OCI-LY1 (cell line): ENCODE measurements at regions not wholly inside any gene's neighbourhood (a gene's known extent, or its start where the extent isn't known, plus 50 kb on each side); places are given as distances from the start of the nearest gene placed in this dataset.

Source experiments
- H2AFZ ChIP-seq: fragments of 200-600 bp; sonication (generic), shearing (Covaris generic); 2 replicates; pipeline ENCODE4 v1.6.0; 2014; ENCODE audit warnings: antibody characterized with exemption, mild to moderate bottlenecking, low read length
- H3F3A ChIP-seq: fragments of 200-600 bp; sonication (generic), shearing (Covaris generic); 2 replicates; pipeline ENCODE4 v1.6.0; 2014; ENCODE audit warnings: mild to moderate bottlenecking, antibody characterized with exemption, low read length, moderate library complexity; ENCODE audit not compliant: insufficient read depth
- H3K27ac ChIP-seq: fragments of 200-600 bp; sonication (generic); 2 replicates; pipeline ENCODE4 v1.5.1; 2014; ENCODE audit warnings: low read length, mixed run types, mild to moderate bottlenecking, low read depth; ENCODE audit not compliant: poor library complexity, severe bottlenecking
- H3K27me3 ChIP-seq: fragments of 200-600 bp; sonication (generic); 2 replicates; pipeline ENCODE4 v1.6.0; 2014; ENCODE audit warnings: antibody characterized with exemption, mild to moderate bottlenecking, low read length, moderate library complexity; ENCODE audit not compliant: insufficient read depth
- H3K36me3 ChIP-seq: fragments of 200-600 bp; sonication (generic); 2 replicates; pipeline ENCODE4 v1.6.1; 2014; ENCODE audit warnings: mild to moderate bottlenecking, antibody characterized with exemption, low read length, moderate library complexity, mixed read lengths; ENCODE audit not compliant: insufficient read depth
- H3K4me1 ChIP-seq: fragments of 200-600 bp; sonication (generic); 2 replicates; pipeline ENCODE4 v1.5.1; 2014; ENCODE audit warnings: mild to moderate bottlenecking, low read length, moderate library complexity; ENCODE audit not compliant: insufficient read depth, severe bottlenecking
- H3K4me2 ChIP-seq: fragments of 200-600 bp; sonication (generic), shearing (Covaris generic); 2 replicates; pipeline ENCODE4 v1.6.1; 2014; ENCODE audit warnings: low read length
- H3K4me3 ChIP-seq: fragments of 200-600 bp; sonication (generic); 2 replicates; pipeline ENCODE4 v1.5.1; 2014; ENCODE audit warnings: low read length, low read depth, mild to moderate bottlenecking, mixed read lengths; ENCODE audit not compliant: poor library complexity, severe bottlenecking
- H3K79me2 ChIP-seq: fragments of 200-600 bp; shearing (Covaris generic); 2 replicates; pipeline ENCODE4 v1.6.1; 2016; ENCODE audit warnings: mixed run types, low read length, mixed read lengths; ENCODE audit not compliant: insufficient read depth
- H3K9ac ChIP-seq: fragments of 200-600 bp; sonication (generic), shearing (Covaris generic); 2 replicates; pipeline ENCODE4 v1.6.1; 2014; ENCODE audit warnings: mild to moderate bottlenecking, low read length, mixed read lengths
- H3K9me2 ChIP-seq: fragments of 200-600 bp; sonication (generic), shearing (Covaris generic); 2 replicates; pipeline ENCODE4 v1.6.1; 2014; ENCODE audit warnings: low read depth, mild to moderate bottlenecking, low read length, mixed read lengths
- H3K9me3 ChIP-seq: fragments of 200-600 bp; shearing (Covaris generic); 2 replicates; pipeline ENCODE4 v1.6.1; 2014; ENCODE audit warnings: low read length, mixed read lengths
- H4K20me1 ChIP-seq: fragments of 200-600 bp; sonication (generic), shearing (Covaris generic); 2 replicates; pipeline ENCODE4 v1.6.0; 2016; ENCODE audit warnings: mild to moderate bottlenecking, low read length; ENCODE audit not compliant: insufficient read depth
- EZH2 ChIP-seq: fragments of 200-600 bp; sonication (generic), shearing (Covaris generic); IDR thresholded peaks from 2 replicates; pipeline ENCODE4 v1.8.0; 2017; ENCODE audit warnings: borderline replicate concordance, mixed run types, mild to moderate bottlenecking, antibody characterized with exemption, low read length, moderate library complexity, mixed read lengths
- TF ChIP-seq, protein P1 (sequence below): fragments of 200-600 bp; sonication (generic), shearing (Covaris generic); IDR thresholded peaks from 2 replicates; pipeline ENCODE4 v1.5.1; 2017; ENCODE audit warnings: mild to moderate bottlenecking, antibody characterized with exemption, low read length, moderate library complexity, mixed read lengths

DNA sequence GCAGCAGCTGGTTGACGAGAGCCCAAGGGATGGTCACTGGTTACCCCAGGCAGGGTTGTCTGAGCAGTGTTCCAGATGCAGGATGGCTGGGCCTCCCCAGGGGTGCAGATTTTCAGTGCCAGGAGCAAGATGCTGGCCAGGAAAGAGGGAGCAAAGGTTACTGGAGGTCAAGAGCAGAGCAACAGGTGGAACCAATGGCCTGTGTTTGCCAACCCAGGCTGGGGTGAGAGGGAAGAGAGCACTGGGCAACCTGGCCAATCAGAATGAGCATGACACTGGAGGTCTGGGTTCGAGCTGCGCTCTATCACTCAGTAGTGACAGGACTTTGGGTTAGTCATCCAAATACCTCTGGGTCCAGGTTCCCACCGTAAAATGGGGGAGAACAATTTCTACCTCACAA lies 90.6 kb upstream of the TLE3 start:
- no peak overlapping the region for H3K4me2 ChIP-seq
- H3K27me3 ChIP-seq = peaks cover 6% of the 10 kb centered on the region
- no peaks in the 10 kb centered on the region for H3K9me3 ChIP-seq
- no peak overlapping the region for H3K4me3 ChIP-seq
- H3K27ac ChIP-seq = no peak overlapping the region
- TF ChIP-seq EZH2 = no peak
- TF ChIP-seq, protein P1, sequence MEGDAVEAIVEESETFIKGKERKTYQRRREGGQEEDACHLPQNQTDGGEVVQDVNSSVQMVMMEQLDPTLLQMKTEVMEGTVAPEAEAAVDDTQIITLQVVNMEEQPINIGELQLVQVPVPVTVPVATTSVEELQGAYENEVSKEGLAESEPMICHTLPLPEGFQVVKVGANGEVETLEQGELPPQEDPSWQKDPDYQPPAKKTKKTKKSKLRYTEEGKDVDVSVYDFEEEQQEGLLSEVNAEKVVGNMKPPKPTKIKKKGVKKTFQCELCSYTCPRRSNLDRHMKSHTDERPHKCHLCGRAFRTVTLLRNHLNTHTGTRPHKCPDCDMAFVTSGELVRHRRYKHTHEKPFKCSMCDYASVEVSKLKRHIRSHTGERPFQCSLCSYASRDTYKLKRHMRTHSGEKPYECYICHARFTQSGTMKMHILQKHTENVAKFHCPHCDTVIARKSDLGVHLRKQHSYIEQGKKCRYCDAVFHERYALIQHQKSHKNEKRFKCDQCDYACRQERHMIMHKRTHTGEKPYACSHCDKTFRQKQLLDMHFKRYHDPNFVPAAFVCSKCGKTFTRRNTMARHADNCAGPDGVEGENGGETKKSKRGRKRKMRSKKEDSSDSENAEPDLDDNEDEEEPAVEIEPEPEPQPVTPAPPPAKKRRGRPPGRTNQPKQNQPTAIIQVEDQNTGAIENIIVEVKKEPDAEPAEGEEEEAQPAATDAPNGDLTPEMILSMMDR = no peak
- H3F3A ChIP-seq = no peaks in the 10 kb centered on the region
- H3K79me2 ChIP-seq = no peaks in the 10 kb centered on the region
- H3K9ac ChIP-seq = no peak overlapping the region
- H3K9me2 ChIP-seq = no peaks in the 10 kb centered on the region
- H2AFZ ChIP-seq = no peak overlapping the region
- no peaks in the 10 kb centered on the region for H3K4me1 ChIP-seq
- H4K20me1 ChIP-seq = no peaks in the 10 kb centered on the region
- no peaks in the 10 kb centered on the region for H3K36me3 ChIP-seq

DNA sequence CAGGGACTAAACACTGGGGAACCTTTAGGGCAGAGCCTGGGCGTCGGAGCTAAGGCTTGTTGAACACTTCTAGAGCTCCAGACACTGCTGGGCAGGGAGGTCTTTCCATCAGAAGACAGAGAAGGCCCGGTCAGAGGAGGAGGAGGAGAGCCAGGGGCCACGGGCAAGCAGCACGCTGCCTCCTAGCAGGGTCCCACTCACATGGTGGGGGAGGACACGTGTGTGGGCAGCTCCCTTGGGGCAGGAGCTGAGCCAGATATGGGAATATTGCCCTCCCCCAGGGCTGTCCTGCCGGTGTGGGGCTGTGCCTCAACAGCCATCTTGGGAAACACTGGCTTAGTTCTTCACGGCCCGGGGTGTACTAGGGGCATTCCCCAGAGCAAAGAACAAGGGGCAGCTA lies 89.6 kb upstream of the TLE3 start:
- Histone ChIP-seq H3K27me3 (peaks cover 1% of the 10 kb centered on the region; the same call in 1 of the 2 replicates), H3K79me2 (no peaks in the 10 kb centered on the region), H2AFZ (no peak overlapping the region), H3K36me3 (no peaks in the 10 kb centered on the region), H3K4me3 (no peak overlapping the region), H3K9me2 (no peaks in the 10 kb centered on the region), H3K4me2 (no peak overlapping the region), H3K9me3 (no peaks in the 10 kb centered on the region), H3F3A (no peaks in the 10 kb centered on the region), H3K27ac (no peak overlapping the region), H3K9ac (no peak overlapping the region), H4K20me1 (no peaks in the 10 kb centered on the region), H3K4me1 (no peaks in the 10 kb centered on the region)
- TF ChIP-seq EZH2 = no peak
- TF ChIP-seq, protein P1 = no peak

DNA sequence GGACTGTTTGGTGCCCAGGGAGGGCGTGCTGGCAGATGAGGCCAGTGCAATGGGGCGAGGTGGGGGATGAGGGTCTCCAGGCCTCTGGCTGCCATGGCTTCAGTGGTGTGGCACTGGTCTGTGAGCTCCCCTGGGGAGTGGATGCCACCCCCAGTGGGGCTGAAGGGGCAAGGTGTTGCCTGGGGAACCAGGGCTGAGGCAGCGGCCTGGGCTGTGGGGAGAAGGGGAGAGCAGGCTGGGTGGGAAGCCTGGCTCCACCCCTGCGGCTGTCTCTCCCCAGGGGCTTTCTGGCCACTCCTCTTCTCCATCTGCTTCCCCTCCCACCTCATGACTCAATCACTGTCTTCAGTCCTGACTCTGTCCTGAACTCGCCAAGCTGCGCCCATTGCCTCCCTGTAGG lies 88.4 kb upstream of the TLE3 start:
- no peaks in the 10 kb centered on the region for H3K9me2 ChIP-seq
- no peak for TF ChIP-seq EZH2
- TF ChIP-seq, protein P1 = no peak
- H3K27me3 ChIP-seq = no peaks in the 10 kb centered on the region
- no peaks in the 10 kb centered on the region for H3K79me2 ChIP-seq
- H2AFZ ChIP-seq = no peak overlapping the region
- H3K4me1 ChIP-seq = no peaks in the 10 kb centered on the region
- H3K4me3 ChIP-seq = no peak overlapping the region
- no peak overlapping the region for H3K9ac ChIP-seq
- H3K9me3 ChIP-seq = no peaks in the 10 kb centered on the region
- H3K36me3 ChIP-seq = no peaks in the 10 kb centered on the region
- no peak overlapping the region for H3K27ac ChIP-seq
- H3K4me2 ChIP-seq = no peak overlapping the region
- H4K20me1 ChIP-seq = no peaks in the 10 kb centered on the region
- H3F3A ChIP-seq = no peaks in the 10 kb centered on the region
